HEK293 (cell line): ENCODE measurements at regions not wholly inside any gene's neighbourhood (a gene's known extent, or its start where the extent isn't known, plus 50 kb on each side); places are given as distances from the start of the nearest gene placed in this dataset.
"Not testable (repeated sequence)": the region's sequence is repeated elsewhere in the genome, so short reads cannot be mapped to it uniquely, and the experiment has no call there.

Experiments used
- CTCF ChIA-PET: fragments of 350-600 bp; formaldehyde crosslinking; extraction: SDS; loops from one replicate; lab custom pipeline; 2021; ENCODE audit warnings: antibody characterized with exemption; lab: Yijun Ruan, JAX
- POLR2A ChIA-PET: fragments of 300-600 bp; formaldehyde crosslinking; extraction: SDS; loops from one replicate; lab custom pipeline; 2020; ENCODE audit warnings: antibody characterized with exemption, inconsistent platforms; lab: Yijun Ruan, JAX
- H3K27ac ChIP-seq: fragments of 200-500 bp; sonication (Bioruptor generic); 2 replicates; pipeline ENCODE4 v1.5.1; 2014; ENCODE audit warnings: low read depth, low read length, control low read depth, inconsistent platforms; ENCODE audit errors: extremely low read depth
- H3K36me3 ChIP-seq, 2 experiments: fragments of 200-500 bp in 1 of 2; sonication (Bioruptor generic) in 1 of 2; 1 replicate in 1 of 2; 2 replicates in 1 of 2; pipeline ENCODE4 v1.5.1; 2014 to 2017; ENCODE audit warnings: inconsistent platforms in 2 of 2, low read length in 2 of 2; ENCODE audit not compliant: control insufficient read depth in 2 of 2, insufficient read depth in 1 of 2
- H3K4me1 ChIP-seq: fragments of 200-500 bp; sonication (Bioruptor generic); 2 replicates; pipeline ENCODE4 v1.5.1; 2014; ENCODE audit warnings: mild to moderate bottlenecking, low read length, inconsistent platforms; ENCODE audit not compliant: control insufficient read depth, insufficient read depth
- H3K4me3 ChIP-seq: 2 replicates; pipeline ENCODE4 v1.5.1; 2011; ENCODE audit warnings: low read depth, mild to moderate bottlenecking, control low read depth, low read length, moderate library complexity
- H3K9me3 ChIP-seq: fragments of 200-500 bp; sonication (Bioruptor generic); 2 replicates; pipeline ENCODE4 v1.5.1; 2014; ENCODE audit warnings: low read depth, low read length, inconsistent platforms; ENCODE audit not compliant: control insufficient read depth, insufficient read depth
- BCL6B ChIP-seq: fragments of 450-650 bp; formaldehyde crosslinking; IDR thresholded peaks from 2 replicates; pipeline ENCODE4 v1.5.1; 2017; ENCODE audit warnings: missing biosample characterization, missing genetic modification characterization
- FEZF1 ChIP-seq: fragments of 450-650 bp; formaldehyde crosslinking; IDR thresholded peaks from 2 replicates; pipeline ENCODE4 v1.5.1; 2016; ENCODE audit warnings: missing biosample characterization, missing genetic modification characterization
- IKZF3 ChIP-seq: fragments of 450-650 bp; IDR thresholded peaks from 2 replicates; pipeline ENCODE4 v1.5.0; 2018; ENCODE audit warnings: missing biosample characterization, mild to moderate bottlenecking, missing genetic modification characterization, moderate library complexity
- KLF9 ChIP-seq: fragments of 450-650 bp; formaldehyde crosslinking; IDR thresholded peaks from 2 replicates; pipeline ENCODE4 v1.5.1; 2016; ENCODE audit warnings: missing biosample characterization, missing genetic modification characterization, low read depth
- REPIN1 ChIP-seq: fragments of 450-650 bp; formaldehyde crosslinking; IDR thresholded peaks from 2 replicates; pipeline ENCODE4 v1.5.1; 2017; ENCODE audit warnings: missing biosample characterization, missing genetic modification characterization, low read depth
- YY2 ChIP-seq: fragments of 450-650 bp; formaldehyde crosslinking; IDR thresholded peaks from 2 replicates; pipeline ENCODE4 v1.5.1; 2016; ENCODE audit warnings: missing biosample characterization, missing genetic modification characterization
- ZBTB1 ChIP-seq: fragments of 450-650 bp; formaldehyde crosslinking; IDR thresholded peaks from 2 replicates; pipeline ENCODE4 v1.5.1; 2016; ENCODE audit warnings: missing biosample characterization, missing genetic modification characterization
- ZBTB21 ChIP-seq: fragments of 450-650 bp; formaldehyde crosslinking; IDR thresholded peaks from 2 replicates; pipeline ENCODE4 v1.5.1; 2017; ENCODE audit warnings: missing biosample characterization, missing genetic modification characterization
- ZNF169 ChIP-seq: fragments of 450-650 bp; formaldehyde crosslinking; IDR thresholded peaks from 2 replicates; pipeline ENCODE4 v1.5.1; 2016; ENCODE audit warnings: missing biosample characterization, missing genetic modification characterization
- ZNF18 ChIP-seq: fragments of 450-650 bp; formaldehyde crosslinking; IDR thresholded peaks from 2 replicates; pipeline ENCODE4 v1.5.1; 2016; ENCODE audit warnings: missing biosample characterization, missing genetic modification characterization
- ZNF214 ChIP-seq: fragments of 450-650 bp; formaldehyde crosslinking; IDR thresholded peaks from 2 replicates; pipeline ENCODE4 v1.5.1; 2017; ENCODE audit warnings: missing biosample characterization, mild to moderate bottlenecking, missing genetic modification characterization, borderline replicate concordance
- ZNF280C ChIP-seq: fragments of 450-650 bp; formaldehyde crosslinking; IDR thresholded peaks from 2 replicates; pipeline ENCODE4 v1.5.1; 2016; ENCODE audit warnings: missing biosample characterization, missing genetic modification characterization
- ZNF302 ChIP-seq: fragments of 450-650 bp; formaldehyde crosslinking; IDR thresholded peaks from 2 replicates; pipeline ENCODE4 v1.5.1; 2016; ENCODE audit warnings: missing biosample characterization, missing genetic modification characterization, low read depth
- ZNF341 ChIP-seq: fragments of 450-650 bp; formaldehyde crosslinking; IDR thresholded peaks from 2 replicates; pipeline ENCODE4; 2016; ENCODE audit warnings: low read depth, missing biosample characterization, missing genetic modification characterization
- ZNF501 ChIP-seq: fragments of 450-650 bp; formaldehyde crosslinking; IDR thresholded peaks from 2 replicates; pipeline ENCODE4 v1.5.1; 2016; ENCODE audit warnings: missing biosample characterization, missing genetic modification characterization
- ZNF518A ChIP-seq: fragments of 450-650 bp; formaldehyde crosslinking; conservative IDR thresholded peaks from 2 replicates; pipeline ENCODE4 v1.5.1; 2016; ENCODE audit warnings: low read depth, missing biosample characterization, missing genetic modification characterization
- ZNF571 ChIP-seq: fragments of 450-650 bp; formaldehyde crosslinking; IDR thresholded peaks from 2 replicates; pipeline ENCODE4 v1.5.0; 2017; ENCODE audit warnings: missing biosample characterization, missing genetic modification characterization
- ZNF585B ChIP-seq: fragments of 450-650 bp; formaldehyde crosslinking; IDR thresholded peaks from 2 replicates; pipeline ENCODE4 v1.5.1; 2016; ENCODE audit warnings: missing biosample characterization, missing genetic modification characterization
- ZNF677 ChIP-seq: fragments of 450-650 bp; IDR thresholded peaks from 2 replicates; pipeline ENCODE4 v1.5.0; 2018; ENCODE audit warnings: missing biosample characterization, mild to moderate bottlenecking, missing genetic modification characterization, moderate library complexity
- ZSCAN16 ChIP-seq: fragments of 450-650 bp; formaldehyde crosslinking; IDR thresholded peaks from 2 replicates; pipeline ENCODE4 v1.5.1; 2016; ENCODE audit warnings: missing biosample characterization, missing genetic modification characterization

DNA sequence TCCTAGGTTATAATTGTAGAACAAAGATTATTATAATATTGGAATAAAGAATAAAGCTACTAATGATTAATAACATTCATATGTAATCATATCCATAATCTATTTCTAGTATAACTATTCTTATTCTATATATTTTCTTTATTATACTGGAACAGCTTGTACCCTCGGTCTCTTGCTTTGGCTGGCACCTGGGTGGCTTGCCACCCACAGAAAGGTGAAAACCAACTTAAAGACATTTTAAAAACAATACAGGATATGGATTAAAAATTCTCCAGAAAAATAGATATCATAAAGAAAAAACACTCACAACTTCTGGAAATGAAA, 80.0 kb upstream of the PRRC2C start:
- Histone ChIP-seq H3K4me1 (no peaks in the 10 kb centered on the region), H3K36me3 (no peaks in the 10 kb centered on the region), H3K27ac (no peak overlapping the region), H3K4me3 (no peak overlapping the region), H3K9me3 (no peaks in the 10 kb centered on the region)
- ChIA-PET CTCF (interaction anchor here (0.7 to 1.3 kb wide), 3 partner anchors 13 to 438 kb away, joined by 3 to 6 read pairs (median 3); no protein-coding TSS in a partner anchor), POLR2A (no interaction called here)
- no peak for TF ChIP-seq ZNF169 (tag by site-specific recombination)
- TF ChIP-seq ZNF18 (tag by site-specific recombination), result no peak

DNA sequence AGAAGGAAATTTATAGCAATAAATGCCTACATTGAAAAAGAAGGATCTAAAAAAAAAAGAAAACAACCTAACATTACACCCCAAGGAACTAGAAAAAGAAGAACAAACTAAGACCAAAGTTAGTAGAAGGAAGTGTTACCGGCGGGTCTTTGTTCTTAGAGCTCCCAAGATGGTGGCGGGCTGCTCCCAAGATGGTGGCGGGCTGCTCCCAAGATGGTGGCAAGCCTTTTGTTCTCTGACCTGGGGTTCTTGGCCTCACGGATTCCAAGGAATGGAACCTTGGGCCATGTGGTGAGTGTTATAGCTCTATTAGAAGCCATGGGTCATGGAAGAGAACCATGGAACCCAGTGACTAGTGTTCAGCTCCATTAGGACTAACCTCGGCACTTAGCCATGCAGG, 71.8 kb upstream of the PRRC2C start:
- H3K4me3 ChIP-seq, H3K4me1 ChIP-seq, POLR2A ChIA-PET, H3K36me3 ChIP-seq, H3K27ac ChIP-seq, H3K9me3 ChIP-seq: not testable (repeated sequence)
- CTCF ChIA-PET, result interaction anchor here (0.7 kb wide), 1 partner anchor 93 kb away, joined by 3 read pairs; no protein-coding TSS in a partner anchor

DNA sequence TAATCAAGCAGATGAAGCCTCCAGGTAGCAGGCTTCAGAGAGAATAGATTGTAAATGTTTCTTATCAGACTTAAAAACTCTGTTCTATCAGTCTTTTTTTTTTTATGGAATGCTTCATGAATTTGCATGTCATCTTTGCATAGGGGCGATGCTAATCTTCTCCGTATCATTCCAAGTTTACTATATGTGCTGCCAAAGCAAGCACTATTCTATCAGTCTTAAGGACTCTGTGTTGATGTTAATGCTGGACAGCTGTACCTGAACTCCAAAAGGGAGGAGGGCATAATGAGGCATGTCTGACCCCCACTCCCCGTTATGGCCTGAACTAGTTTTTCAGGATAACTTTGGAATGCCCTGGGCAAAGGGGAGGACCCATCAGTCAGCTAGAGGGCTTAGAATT, 66.8 kb upstream of the PRRC2C start:
- CTCF ChIA-PET, result interaction anchor here (0.6 to 1.0 kb wide), 2 partner anchors 13 to 23 kb away, joined by 3 read pairs; no protein-coding TSS in a partner anchor
- H3K36me3 ChIP-seq, result no peaks in the 10 kb centered on the region
- H3K9me3 ChIP-seq, result no peaks in the 10 kb centered on the region
- POLR2A ChIA-PET, result no interaction called here
- H3K27ac ChIP-seq, result no peak overlapping the region
- no peak overlapping the region for H3K4me3 ChIP-seq
- H3K4me1 ChIP-seq, result no peaks in the 10 kb centered on the region
- TF ChIP-seq ZBTB1 (tag by site-specific recombination) (no peak), ZNF302 (tag by site-specific recombination) (no peak), ZNF677 (no peak), ZNF518A (tag by site-specific recombination) (no peak), REPIN1 (no peak), ZNF585B (no peak), IKZF3 (tag by site-specific recombination) (no peak), ZNF341 (no peak), ZNF501 (tag by site-specific recombination) (no peak)

DNA sequence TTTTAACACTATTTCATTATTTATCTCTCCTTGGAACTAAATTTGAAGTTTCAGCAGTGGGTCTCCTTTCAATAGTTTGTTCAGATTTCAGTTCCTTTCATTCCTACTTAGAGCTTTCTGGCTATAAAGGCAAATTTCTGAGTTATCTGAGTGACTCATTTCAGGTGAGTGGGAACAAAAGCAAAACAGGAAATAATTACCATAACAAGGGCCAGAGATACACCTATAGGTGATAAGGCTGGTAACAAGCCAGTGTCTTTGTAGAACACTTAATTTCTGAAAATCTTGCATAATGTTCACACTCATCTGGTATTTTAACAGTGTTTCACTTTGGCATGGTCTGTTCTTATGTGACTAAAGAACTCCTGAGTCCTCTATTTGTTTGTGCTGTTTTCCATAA, 64.5 kb upstream of the PRRC2C start:
- H3K36me3 ChIP-seq, result no peaks in the 10 kb centered on the region
- H3K4me1 ChIP-seq, result no peaks in the 10 kb centered on the region
- no peak overlapping the region for H3K27ac ChIP-seq
- POLR2A ChIA-PET, result no interaction called here
- CTCF ChIA-PET, result no interaction called here
- no peaks in the 10 kb centered on the region for H3K9me3 ChIP-seq
- H3K4me3 ChIP-seq, result no peak overlapping the region
- TF ChIP-seq ZBTB21 (tag by site-specific recombination), result no peak
- no peak for TF ChIP-seq ZNF571 (tag by site-specific recombination)
- TF ChIP-seq YY2 (tag by site-specific recombination), result no peak
- no peak for TF ChIP-seq ZNF280C (tag by site-specific recombination)
- TF ChIP-seq FEZF1 (tag by site-specific recombination), result no peak
- no peak for TF ChIP-seq BCL6B (tag by site-specific recombination)
- no peak for TF ChIP-seq KLF9 (tag by site-specific recombination)
- no peak for TF ChIP-seq ZNF214 (tag by site-specific recombination)
- TF ChIP-seq ZSCAN16, result no peak
